ENCODE measurements at regions not wholly inside any gene's neighbourhood (a gene's known extent, or its start where the extent isn't known, plus 50 kb on each side); places are given as distances from the start of the nearest gene placed in this dataset.
"Not testable (repeated sequence)": the region's sequence is repeated elsewhere in the genome, so short reads cannot be mapped to it uniquely, and the experiment has no call there.

- no peak for TF ChIP-seq CTCF (IDR thresholded peaks at IDR 0.05; ENCODE audit: control insufficient read depth, extremely low read depth, insufficient read depth)
- H3K4me3 ChIP-seq (ENCODE audit: low read depth, low read length), result no peak overlapping the region
- no peak for DNase-seq (ENCODE audit: low read depth)
These were observed 283.8 kb upstream of the FRG2C start for GRCh38 chr3:75380276-75380771.

- not testable (repeated sequence) for H3K4me3 ChIP-seq (ENCODE audit: low read depth, low read length); DNase-seq (ENCODE audit: low read depth)
These were observed 280.1 kb upstream of the FRG2C start for GRCh38 chr3:75384016-75384415.

GRCh38 chr3:75388486-75389124, 275.5 kb upstream of the FRG2C start:
- DNase-seq (ENCODE audit: low read depth), result not testable (repeated sequence)

GRCh38 chr3:75393288-75393694, 270.8 kb upstream of the FRG2C start:
- H3K4me3 ChIP-seq (ENCODE audit: low read depth, low read length); DNase-seq (ENCODE audit: low read depth): not testable (repeated sequence)

More at GRCh38 chr3:75388486-75389124, 275.5 kb upstream of the FRG2C start:
- H3K4me3 ChIP-seq (ENCODE audit: low read depth, low read length), result not testable (repeated sequence)

DNA sequence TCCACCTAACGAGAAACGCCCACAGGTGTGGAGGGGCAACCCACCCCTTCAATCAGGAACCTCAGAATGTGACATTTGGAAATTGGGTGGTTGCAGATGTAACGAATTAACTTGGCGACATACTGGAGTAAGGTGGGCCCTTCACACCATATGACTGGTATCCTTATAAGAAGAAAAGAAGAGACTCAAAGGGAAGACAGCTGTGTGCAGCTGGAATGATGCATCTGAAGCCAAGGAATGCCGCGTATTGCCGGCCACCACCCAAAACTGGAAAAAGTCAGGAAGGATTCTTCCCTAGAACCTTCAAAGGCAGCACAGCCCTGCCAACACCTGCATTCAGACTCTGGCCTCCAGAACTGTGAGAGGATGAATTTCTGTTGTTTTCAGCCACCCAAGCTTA, 270.0 kb upstream of the FRG2C start:
- DNase-seq (ENCODE audit: low read depth); H3K4me3 ChIP-seq (ENCODE audit: low read depth, low read length): not testable (repeated sequence)

DNA sequence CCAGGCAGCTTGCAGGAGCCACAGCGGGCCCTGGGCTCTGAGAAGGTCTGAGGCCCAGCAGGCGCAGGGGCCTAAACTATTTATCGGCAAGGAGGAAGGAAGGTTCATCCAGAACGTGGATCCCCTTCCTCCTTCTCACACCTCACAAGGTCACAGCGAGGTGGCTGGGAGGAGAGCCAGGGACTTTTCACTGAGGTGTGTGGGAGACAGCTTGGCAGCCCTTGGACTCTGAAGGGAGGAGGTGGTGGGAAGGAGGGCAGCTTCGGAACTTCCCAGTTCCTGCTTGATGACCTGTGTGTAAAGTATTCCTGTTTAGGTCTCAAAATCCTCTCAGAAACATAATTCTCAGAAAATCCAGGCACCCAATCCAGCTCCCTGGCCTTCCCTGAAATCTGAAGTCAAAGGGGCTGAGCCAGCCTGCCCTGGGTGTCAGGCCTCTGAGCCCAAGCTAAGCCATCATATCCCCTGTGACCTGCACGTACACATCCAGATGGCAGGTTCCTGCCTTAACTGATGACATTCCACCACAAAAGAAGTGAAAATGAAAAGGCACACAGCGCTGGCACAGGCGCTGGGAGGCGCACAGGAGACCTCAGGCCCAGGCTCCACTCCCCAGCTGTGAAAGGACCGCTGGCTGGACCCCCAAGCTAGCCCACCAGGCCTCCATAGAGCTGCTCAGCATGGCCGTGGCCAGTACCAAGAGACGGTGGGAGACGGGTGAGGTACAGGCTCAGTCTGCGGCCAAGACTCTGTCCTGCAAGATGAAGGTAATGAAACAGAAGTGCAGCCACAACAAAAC, 269.4 kb upstream of the FRG2C start:
- not testable (repeated sequence) for H3K4me3 ChIP-seq (ENCODE audit: low read depth, low read length); DNase-seq (ENCODE audit: low read depth)

GRCh38 chr3:75395580-75396315, 268.4 kb upstream of the FRG2C start:
- no peak for DNase-seq (ENCODE audit: low read depth)
- no peak for TF ChIP-seq CTCF (IDR thresholded peaks at IDR 0.05; ENCODE audit: control insufficient read depth, extremely low read depth, insufficient read depth)
- no peak overlapping the region for H3K4me3 ChIP-seq (ENCODE audit: low read depth, low read length)

- TF ChIP-seq CTCF (IDR thresholded peaks at IDR 0.05; ENCODE audit: control insufficient read depth, extremely low read depth, insufficient read depth), result no peak
- no peak for DNase-seq (ENCODE audit: low read depth)
- H3K4me3 ChIP-seq (ENCODE audit: low read depth, low read length), result no peak overlapping the region
These were observed 267.8 kb upstream of the FRG2C start for GRCh38 chr3:75396316-75396802.

DNA sequence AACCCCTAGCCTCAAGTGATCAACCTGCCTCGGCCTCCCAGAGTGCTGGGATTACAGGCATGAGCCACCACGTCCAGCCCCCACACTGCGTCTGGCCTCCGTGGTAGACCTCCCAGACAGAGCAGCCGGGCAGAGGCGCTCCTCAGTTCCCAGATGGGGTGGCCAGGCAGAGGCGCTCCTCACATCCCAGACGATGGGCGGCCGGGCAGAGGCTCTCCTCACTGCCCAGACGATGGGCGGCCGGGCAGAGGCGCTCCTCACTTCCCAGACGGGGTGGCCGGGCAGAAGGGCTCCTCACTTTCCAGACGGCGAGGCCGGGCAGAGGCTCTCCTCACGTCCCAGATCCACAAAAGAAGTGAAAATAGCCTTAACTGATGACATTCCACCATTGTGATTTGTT, 266.6 kb upstream of the FRG2C start:
- not testable (repeated sequence) for H3K4me3 ChIP-seq (ENCODE audit: low read depth, low read length); DNase-seq (ENCODE audit: low read depth)

Measured in LNCaP clone FGC (cell line).